Gastrocnemius medialis (tissue), 4 donors: ENCODE measurements at regions not wholly inside any gene's neighbourhood (a gene's known extent, or its start where the extent isn't known, plus 50 kb on each side); places are given as distances from the start of the nearest gene placed in this dataset.
"Not testable (repeated sequence)": the region's sequence is repeated elsewhere in the genome, so short reads cannot be mapped to it uniquely, and the experiment has no call there.

Experiments used
- POLR2A ChIP-seq, 2 donors: fragments of 450-650 bp; IDR thresholded peaks; one replicate each; pipeline ENCODE4 v1.6.1; 2017; ENCODE audit warnings: antibody characterized with exemption in 2 of 2, mild to moderate bottlenecking in 2 of 2, moderate library complexity in 2 of 2
- TF ChIP-seq, protein P1 (sequence below), 5 experiments: fragments of 450-650 bp in 3 of 5; fragments of 200-600 bp in 2 of 5; sonication (generic) in 2 of 5; IDR thresholded peaks in 4 of 5; conservative IDR thresholded peaks in 1 of 5; 1 replicate in 4 of 5; 2 replicates in 1 of 5; pipeline ENCODE4 v1.5.1; 2016 to 2019; ENCODE audit warnings: antibody characterized with exemption in 5 of 5, mild to moderate bottlenecking in 3 of 5, moderate library complexity in 3 of 5

DNA sequence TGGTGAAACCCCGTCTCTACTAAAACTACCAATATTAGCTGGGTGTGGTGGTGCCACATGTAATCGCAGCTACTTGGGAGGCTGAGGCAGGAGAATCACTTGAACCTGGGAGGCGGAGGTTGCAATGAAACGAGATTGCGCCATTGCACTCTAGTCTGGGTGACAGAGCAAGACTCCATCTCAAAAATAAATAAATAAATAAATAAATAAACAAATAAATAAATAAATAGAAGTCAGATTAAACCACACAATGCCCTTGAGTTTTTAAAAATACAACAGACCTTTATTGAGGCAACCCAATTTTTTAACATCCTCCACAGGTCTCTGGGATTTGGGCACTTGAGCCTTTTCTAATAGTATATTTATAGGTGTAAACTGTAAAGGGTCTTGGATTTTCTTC, 167.3 kb downstream of the SEC23IP start:
- TF ChIP-seq, protein P1, sequence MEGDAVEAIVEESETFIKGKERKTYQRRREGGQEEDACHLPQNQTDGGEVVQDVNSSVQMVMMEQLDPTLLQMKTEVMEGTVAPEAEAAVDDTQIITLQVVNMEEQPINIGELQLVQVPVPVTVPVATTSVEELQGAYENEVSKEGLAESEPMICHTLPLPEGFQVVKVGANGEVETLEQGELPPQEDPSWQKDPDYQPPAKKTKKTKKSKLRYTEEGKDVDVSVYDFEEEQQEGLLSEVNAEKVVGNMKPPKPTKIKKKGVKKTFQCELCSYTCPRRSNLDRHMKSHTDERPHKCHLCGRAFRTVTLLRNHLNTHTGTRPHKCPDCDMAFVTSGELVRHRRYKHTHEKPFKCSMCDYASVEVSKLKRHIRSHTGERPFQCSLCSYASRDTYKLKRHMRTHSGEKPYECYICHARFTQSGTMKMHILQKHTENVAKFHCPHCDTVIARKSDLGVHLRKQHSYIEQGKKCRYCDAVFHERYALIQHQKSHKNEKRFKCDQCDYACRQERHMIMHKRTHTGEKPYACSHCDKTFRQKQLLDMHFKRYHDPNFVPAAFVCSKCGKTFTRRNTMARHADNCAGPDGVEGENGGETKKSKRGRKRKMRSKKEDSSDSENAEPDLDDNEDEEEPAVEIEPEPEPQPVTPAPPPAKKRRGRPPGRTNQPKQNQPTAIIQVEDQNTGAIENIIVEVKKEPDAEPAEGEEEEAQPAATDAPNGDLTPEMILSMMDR (IDR thresholded peaks at IDR 0.05 in 4 of 5, conservative IDR thresholded peaks at IDR 0.05 in 1 of 5): not testable (repeated sequence)
- not testable (repeated sequence) for TF ChIP-seq POLR2A (IDR thresholded peaks at IDR 0.05)
